GM13976 (cell line): ENCODE measurements at regions not wholly inside any gene's neighbourhood (a gene's known extent, or its start where the extent isn't known, plus 50 kb on each side); places are given as distances from the start of the nearest gene placed in this dataset.

Experiments used
- DNase-seq: peaks from one replicate; pipeline ENCODE4 v3.0.0; 2012; ENCODE audit warnings: low spot score
- CTCF ChIP-seq: IDR thresholded peaks from 2 replicates; pipeline ENCODE4 v1.5.1; 2012; ENCODE audit warnings: borderline replicate concordance, mild to moderate bottlenecking; ENCODE audit not compliant: insufficient read depth; ENCODE audit errors: extremely low read depth, missing control alignments, control extremely low read depth
- in situ Hi-C: fragments of 300-500 bp; cut with MboI; formaldehyde crosslinking; loops from one replicate; pipeline ENCODE4 v1.12.0; 2022; ENCODE audit warnings: low sequenced_read_pairs, mixed read lengths, inconsistent platforms; ENCODE audit not compliant: unreplicated experiment

- TF ChIP-seq CTCF: no peak
- no peak for DNase-seq
- in situ Hi-C loops: no loop called here
Observed at GRCh38 chr17:73819440-73820395, 175.5 kb upstream of the SDK2 start.

- no peak for DNase-seq
- in situ Hi-C loops: no loop called here
- peak; percentile 15 for TF ChIP-seq CTCF
Observed at GRCh38 chr17:73820686-73821448, 176.6 kb upstream of the SDK2 start.

GRCh38 chr17:73821665-73822064 lies 177.4 kb upstream of the SDK2 start:
- in situ Hi-C loops: no loop called here
- TF ChIP-seq CTCF: no peak
- no peak for DNase-seq

- no peak for TF ChIP-seq CTCF
- no peak for DNase-seq
- in situ Hi-C loops: no loop called here
Observed at GRCh38 chr17:73822371-73822770, 178.1 kb upstream of the SDK2 start.

GRCh38 chr17:73823684-73824083 lies 179.4 kb upstream of the SDK2 start:
- TF ChIP-seq CTCF: no peak

GRCh38 chr17:73824321-73824720 lies 180.1 kb upstream of the SDK2 start:
- in situ Hi-C loops: no loop called here
- no peak for TF ChIP-seq CTCF
- DNase-seq: no peak

More at GRCh38 chr17:73823684-73824083, 179.4 kb upstream of the SDK2 start:
- DNase-seq: no peak
- in situ Hi-C loops: no loop called here
